GM12878 (cell line): ENCODE measurements at regions not wholly inside any gene's neighbourhood (a gene's known extent, or its start where the extent isn't known, plus 50 kb on each side); places are given as distances from the start of the nearest gene placed in this dataset.

Experiments
- ATAC-seq: fragments of 200-7000 bp; cut with Tn5 transposase; 3 replicates; pipeline ENCODE4 v1.9.1; 2020; ENCODE audit warnings: mild to moderate bottlenecking, moderate library complexity
- BruUV-seq: library from RNA; stranded (reverse); fragments of 400-500 nt; replicated peaks from 2 replicates; lab custom pipeline; 2021; lab: Mats Ljungman, UMichigan
- CTCF ChIA-PET: fragments of 300-600 bp; sonication (Branson Sonifier 250); formaldehyde crosslinking; extraction: SDS; loops from one replicate; lab custom pipeline; 2021; ENCODE audit warnings: inconsistent platforms; lab: Yijun Ruan, JAX
- POLR2A ChIA-PET: fragments of 350-600 bp; formaldehyde crosslinking; extraction: SDS; loops from one replicate; lab custom pipeline; 2021; ENCODE audit warnings: inconsistent platforms; lab: Charles Lee
- RAD21 ChIA-PET: fragments of 300-600 bp; sonication (Branson Sonifier 250); formaldehyde crosslinking; loops from one replicate; lab custom pipeline; 2023; ENCODE audit warnings: antibody characterized with exemption; ENCODE audit not compliant: unreplicated experiment; lab: Charles Lee
- SMC1A ChIA-PET: fragments of 300-600 bp; sonication (Branson Sonifier 250); formaldehyde crosslinking; loops from one replicate; lab custom pipeline; 2023; ENCODE audit not compliant: unreplicated experiment, uncharacterized antibody; lab: Charles Lee
- DNase-seq: peaks from one replicate; pipeline ENCODE4 v3.0.0-alpha.2; 2011; ENCODE audit warnings: low read depth, low spot score
- FAIRE-seq: peaks from 3 replicates; lab custom pipeline; 2011; peaks lifted over from hg19 to GRCh38; lab: Jason Lieb, UNC
- H2AFZ ChIP-seq: 2 replicates; pipeline ENCODE4 v1.6.0; 2011; ENCODE audit warnings: low read depth, low read length, control low read depth; ENCODE audit not compliant: control insufficient read depth
- H3K27ac ChIP-seq: 2 replicates; pipeline ENCODE4 v1.5.1; 2011; ENCODE audit warnings: control low read depth; ENCODE audit not compliant: control insufficient read depth, insufficient read depth
- H3K27me3 ChIP-seq, 2 experiments: replicated peaks in 1 of 2; 2 replicates each; pipeline versions ENCODE4 v1.6.0 to v1.6.1; 2011; ENCODE audit warnings: low read length in 1 of 2; ENCODE audit not compliant: control insufficient read depth in 2 of 2, insufficient read depth in 2 of 2
- H3K36me3 ChIP-seq, 2 experiments: 2 replicates each; pipeline ENCODE4 v1.5.1; 2011; ENCODE audit warnings: low read length in 1 of 2; ENCODE audit not compliant: control insufficient read depth in 2 of 2, insufficient read depth in 2 of 2
- H3K4me1 ChIP-seq: 2 replicates; pipeline ENCODE4 v1.6.1; 2011; ENCODE audit warnings: mild to moderate bottlenecking, low read length, moderate library complexity, mixed read lengths; ENCODE audit not compliant: control insufficient read depth, insufficient read depth
- H3K4me2 ChIP-seq: 2 replicates; pipeline ENCODE4 v1.6.0; 2011; ENCODE audit warnings: control low read depth; ENCODE audit not compliant: control insufficient read depth, insufficient read depth
- H3K4me3 ChIP-seq: fragments of 200-600 bp; sonication (generic); 2 replicates; pipeline ENCODE4 v1.5.1; 2016
- H3K79me2 ChIP-seq: 2 replicates; pipeline ENCODE4 v1.6.0; 2011; ENCODE audit warnings: low read length; ENCODE audit not compliant: control insufficient read depth, insufficient read depth
- H3K9ac ChIP-seq: 2 replicates; pipeline ENCODE4 v1.8.0; 2011; ENCODE audit warnings: low read length, control low read depth, mixed read lengths; ENCODE audit not compliant: control insufficient read depth, insufficient read depth
- H3K9me3 ChIP-seq: replicated peaks from 3 replicates; pipeline ENCODE4 v1.5.1; 2011; ENCODE audit warnings: mild to moderate bottlenecking, low read length; ENCODE audit not compliant: control insufficient read depth, insufficient read depth
- H4K20me1 ChIP-seq: 2 replicates; pipeline ENCODE4 v1.6.0; 2011; ENCODE audit not compliant: control insufficient read depth, insufficient read depth
- CHD4 ChIP-seq: fragments of 200-600 bp; sonication (generic); IDR thresholded peaks from 2 replicates; pipeline ENCODE4 v1.6.1; 2016; ENCODE audit warnings: mild to moderate bottlenecking
- CREB1 ChIP-seq: IDR thresholded peaks from 2 replicates; pipeline ENCODE4 v1.6.1; 2012; ENCODE audit warnings: low read depth, mild to moderate bottlenecking, inconsistent platforms
- CREM ChIP-seq: IDR thresholded peaks from 2 replicates; pipeline ENCODE4 v1.6.1; 2014; ENCODE audit warnings: antibody characterized with exemption, low read depth
- EED ChIP-seq: sonication (generic); IDR thresholded peaks from 2 replicates; pipeline ENCODE4 v1.6.1; 2016; ENCODE audit warnings: antibody characterized with exemption, low read depth
- EP300 ChIP-seq, 2 experiments: fragments of 150-350 bp in 1 of 2; IDR thresholded peaks; 2 replicates each; pipeline ENCODE4 v1.6.1; 2011 to 2012; ENCODE audit warnings: low read depth in 2 of 2, low read length in 2 of 2, borderline replicate concordance in 1 of 2, improper control_type of control experiment in 1 of 2, inconsistent platforms in 1 of 2; ENCODE audit not compliant: control insufficient read depth in 1 of 2
- GATAD2B ChIP-seq: fragments of 450-650 bp; conservative IDR thresholded peaks from 2 replicates; pipeline ENCODE4 v1.6.1; 2017; ENCODE audit warnings: low read depth, mild to moderate bottlenecking, moderate library complexity
- JUND ChIP-seq: IDR thresholded peaks from 2 replicates; pipeline ENCODE4 v1.6.1; 2012; ENCODE audit warnings: low read depth, mild to moderate bottlenecking, low read length, improper control_type of control experiment, moderate library complexity
- MEF2A ChIP-seq: IDR thresholded peaks from 2 replicates; pipeline ENCODE4 v1.6.1; 2011; ENCODE audit warnings: low read depth, mild to moderate bottlenecking, low read length, moderate library complexity; ENCODE audit not compliant: insufficient read depth
- MYB ChIP-seq: fragments of 150-350 bp; IDR thresholded peaks from 2 replicates; pipeline ENCODE4 v1.6.1; 2014; ENCODE audit warnings: mild to moderate bottlenecking, low read depth, low read length, borderline replicate concordance
- POLR2A ChIP-seq: IDR thresholded peaks from 2 replicates; pipeline ENCODE4 v1.6.1; 2011; ENCODE audit warnings: low read depth, mild to moderate bottlenecking, low read length
- RAD21 ChIP-seq: IDR thresholded peaks from 2 replicates; pipeline ENCODE4 v1.6.1; 2011; ENCODE audit warnings: mild to moderate bottlenecking, low read depth, low read length, moderate library complexity; ENCODE audit not compliant: insufficient read depth
- ZBTB11 ChIP-seq: fragments of 450-650 bp; formaldehyde crosslinking; IDR thresholded peaks from 2 replicates; pipeline ENCODE4 v1.5.0; 2022; ENCODE audit warnings: mild to moderate bottlenecking, missing genetic modification characterization
- ZNF217 ChIP-seq: fragments of 450-650 bp; IDR thresholded peaks from 2 replicates; pipeline ENCODE4 v1.6.1; 2017; ENCODE audit warnings: antibody characterized with exemption, mild to moderate bottlenecking
- WGBS: methylation state at CpG from one replicate; pipeline ENCODE4 v1.1.6; 2016; ENCODE audit warnings: low lambda C conversion rate; ENCODE audit not compliant: insufficient replicate concordance, insufficient coverage; ENCODE audit errors: missing lambda C conversion rate; 5-methylcytosine and 5-hydroxymethylcytosine counted together
- in situ Hi-C: fragments of 300-500 bp; cut with MboI; formaldehyde crosslinking; loops from 9 replicates; pipeline ENCODE4 v1.14.3; 2018; ENCODE audit warnings: mixed read lengths
- intact Hi-C: fragments of 100-400 bp; cut with micrococcal nuclease; formaldehyde crosslinking; loops from one replicate; pipeline ENCODE4 v1.14.2; 2022; ENCODE audit not compliant: unreplicated experiment
- TF ChIP-seq, protein P1 (sequence below): fragments of 450-650 bp; IDR thresholded peaks from 2 replicates; pipeline ENCODE4 v1.6.1; 2017; ENCODE audit warnings: mild to moderate bottlenecking, moderate library complexity
- TF ChIP-seq, protein P2 (sequence below): IDR thresholded peaks from 2 replicates; pipeline ENCODE4 v1.6.1; 2011; ENCODE audit warnings: low read depth, low read length, improper control_type of control experiment, borderline replicate concordance

- no peak for TF ChIP-seq ZBTB11
- TF ChIP-seq, all 136 proteins: peak for 0
Measured at GRCh38 chr4:177255359-177255758, 54.3 kb upstream of the NEIL3 start (continued).

- no peak for DNase-seq
- 53% methylated on average over 6 of the region's 6 CpGs for WGBS
- no peaks in the 10 kb centered on the region; a peak in 1 of 4 replicates for H3K27me3 ChIP-seq
- no peaks in the 10 kb centered on the region for H4K20me1 ChIP-seq
- ATAC-seq: no peak
- no peak overlapping the region for H2AFZ ChIP-seq
- intact Hi-C loops: loop anchor here (10.0 kb wide), 1 partner anchor 298 kb away; no protein-coding TSS in a partner anchor
- no peaks in the 10 kb centered on the region for H3K36me3 ChIP-seq
- ChIA-PET SMC1A (interaction anchor here (0.6 to 1.2 kb wide), 2 partner anchors 10 to 56 kb away, joined by 3 read pairs; no protein-coding TSS in a partner anchor), RAD21 (no interaction called here), CTCF (no interaction called here), POLR2A (no interaction called here)
- in situ Hi-C loops: no loop called here
- no peaks in the 10 kb centered on the region for H3K9me3 ChIP-seq
- TF ChIP-seq CREB1 (no peak), JUND (no peak), CHD4 (no peak), MYB (no peak), CREM (no peak), RAD21 (no peak), EP300 (IDR thresholded peaks at IDR 0.05; ENCODE audit: borderline replicate concordance in 1 of 2, control insufficient read depth in 1 of 2, low read depth in 2 of 2, low read length in 2 of 2) (no peak), ZNF217 (no peak), MEF2A (no peak), GATAD2B (no peak), EED (no peak), POLR2A (no peak)
- TF ChIP-seq, protein P1, sequence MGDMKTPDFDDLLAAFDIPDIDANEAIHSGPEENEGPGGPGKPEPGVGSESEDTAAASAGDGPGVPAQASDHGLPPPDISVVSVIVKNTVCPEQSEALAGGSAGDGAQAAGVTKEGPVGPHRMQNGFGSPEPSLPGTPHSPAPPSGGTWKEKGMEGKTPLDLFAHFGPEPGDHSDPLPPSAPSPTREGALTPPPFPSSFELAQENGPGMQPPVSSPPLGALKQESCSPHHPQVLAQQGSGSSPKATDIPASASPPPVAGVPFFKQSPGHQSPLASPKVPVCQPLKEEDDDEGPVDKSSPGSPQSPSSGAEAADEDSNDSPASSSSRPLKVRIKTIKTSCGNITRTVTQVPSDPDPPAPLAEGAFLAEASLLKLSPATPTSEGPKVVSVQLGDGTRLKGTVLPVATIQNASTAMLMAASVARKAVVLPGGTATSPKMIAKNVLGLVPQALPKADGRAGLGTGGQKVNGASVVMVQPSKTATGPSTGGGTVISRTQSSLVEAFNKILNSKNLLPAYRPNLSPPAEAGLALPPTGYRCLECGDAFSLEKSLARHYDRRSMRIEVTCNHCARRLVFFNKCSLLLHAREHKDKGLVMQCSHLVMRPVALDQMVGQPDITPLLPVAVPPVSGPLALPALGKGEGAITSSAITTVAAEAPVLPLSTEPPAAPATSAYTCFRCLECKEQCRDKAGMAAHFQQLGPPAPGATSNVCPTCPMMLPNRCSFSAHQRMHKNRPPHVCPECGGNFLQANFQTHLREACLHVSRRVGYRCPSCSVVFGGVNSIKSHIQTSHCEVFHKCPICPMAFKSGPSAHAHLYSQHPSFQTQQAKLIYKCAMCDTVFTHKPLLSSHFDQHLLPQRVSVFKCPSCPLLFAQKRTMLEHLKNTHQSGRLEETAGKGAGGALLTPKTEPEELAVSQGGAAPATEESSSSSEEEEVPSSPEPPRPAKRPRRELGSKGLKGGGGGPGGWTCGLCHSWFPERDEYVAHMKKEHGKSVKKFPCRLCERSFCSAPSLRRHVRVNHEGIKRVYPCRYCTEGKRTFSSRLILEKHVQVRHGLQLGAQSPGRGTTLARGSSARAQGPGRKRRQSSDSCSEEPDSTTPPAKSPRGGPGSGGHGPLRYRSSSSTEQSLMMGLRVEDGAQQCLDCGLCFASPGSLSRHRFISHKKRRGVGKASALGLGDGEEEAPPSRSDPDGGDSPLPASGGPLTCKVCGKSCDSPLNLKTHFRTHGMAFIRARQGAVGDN: no peak
- TF ChIP-seq, protein P2, sequence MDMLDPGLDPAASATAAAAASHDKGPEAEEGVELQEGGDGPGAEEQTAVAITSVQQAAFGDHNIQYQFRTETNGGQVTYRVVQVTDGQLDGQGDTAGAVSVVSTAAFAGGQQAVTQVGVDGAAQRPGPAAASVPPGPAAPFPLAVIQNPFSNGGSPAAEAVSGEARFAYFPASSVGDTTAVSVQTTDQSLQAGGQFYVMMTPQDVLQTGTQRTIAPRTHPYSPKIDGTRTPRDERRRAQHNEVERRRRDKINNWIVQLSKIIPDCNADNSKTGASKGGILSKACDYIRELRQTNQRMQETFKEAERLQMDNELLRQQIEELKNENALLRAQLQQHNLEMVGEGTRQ: no peak
- no peaks in the 10 kb centered on the region for H3K79me2 ChIP-seq
- no peak overlapping the region for H3K9ac ChIP-seq
- BruUV-seq: no TSS peak
- H3K4me2 ChIP-seq: no peak overlapping the region
- no peak overlapping the region for H3K27ac ChIP-seq
- H3K4me3 ChIP-seq: no peak overlapping the region
- FAIRE-seq: no peak
- no peaks in the 10 kb centered on the region for H3K4me1 ChIP-seq
Measured at GRCh38 chr4:177256950-177257349, 52.7 kb upstream of the NEIL3 start.
